HCT116 (cell line): ENCODE measurements at regions not wholly inside any gene's neighbourhood (a gene's known extent, or its start where the extent isn't known, plus 50 kb on each side); places are given as distances from the start of the nearest gene placed in this dataset.

ENCODE experiments used
- ATAC-seq: fragments of 200-7000 bp; cut with Tn5 transposase; 2 replicates; pipeline ENCODE4 v1.9.1; 2020; ENCODE audit warnings: mild to moderate bottlenecking, moderate library complexity
- BruUV-seq: library from RNA; stranded (reverse); fragments of 400-500 nt; replicated peaks from 2 replicates; lab custom pipeline; 2021; lab: Mats Ljungman, UMichigan
- CTCF ChIA-PET: fragments of 300-600 bp; sonication (Branson Sonifier 250); formaldehyde crosslinking; loops from one replicate; lab custom pipeline; 2021; ENCODE audit warnings: antibody characterized with exemption; lab: Charles Lee
- POLR2A ChIA-PET: fragments of 300-600, 350-600 bp; sonication (Branson Sonifier 250); formaldehyde crosslinking; loops from one replicate; lab custom pipeline; 2021; ENCODE audit warnings: antibody characterized with exemption; lab: Charles Lee
- RAD21 ChIA-PET, 2 experiments: fragments of 300-600 bp; sonication (Branson Sonifier 250); formaldehyde crosslinking; loops; one replicate each; lab custom pipeline; 2023; ENCODE audit warnings: low total read pairs in 2 of 2; ENCODE audit not compliant: uncharacterized antibody in 2 of 2, unreplicated experiment in 2 of 2, low non-redundant PET in 1 of 2; lab: Charles Lee
- DNase-seq: peaks from one replicate; pipeline ENCODE4 v3.0.0-alpha.2; 2010; ENCODE audit warnings: low read depth, low spot score
- H2AFZ ChIP-seq: fragments of 200-600 bp; shearing (Covaris generic), sonication (generic); 2 replicates; pipeline ENCODE4 v1.6.1; 2017; ENCODE audit warnings: low read depth, mixed run types, mixed read lengths, antibody characterized with exemption, low read length; ENCODE audit not compliant: poor library complexity, severe bottlenecking
- H3K27ac ChIP-seq: 2 replicates; pipeline ENCODE4 v1.5.1; 2012; ENCODE audit warnings: low read depth, low read length
- H3K27me3 ChIP-seq: fragments of 200-600 bp; sonication (generic); 2 replicates; pipeline ENCODE4 v1.6.1; 2016; ENCODE audit warnings: mixed run types, low read length, mixed read lengths; ENCODE audit not compliant: insufficient read depth
- H3K36me3 ChIP-seq, 2 experiments: fragments of 200-500 bp in 1 of 2; fragments of 200-600 bp in 1 of 2; sonication (Bioruptor generic) in 1 of 2; sonication (generic) in 1 of 2; 2 replicates each; pipeline versions ENCODE4 v1.5.1 to v1.6.1; 2014 to 2016; ENCODE audit warnings: low read length in 2 of 2, inconsistent platforms in 1 of 2, mixed read lengths in 1 of 2, mixed run types in 1 of 2; ENCODE audit not compliant: insufficient read depth in 2 of 2, control insufficient read depth in 1 of 2
- H3K4me1 ChIP-seq, 2 experiments: fragments of 200-600 bp in 1 of 2; sonication (generic) in 1 of 2; 2 replicates each; pipeline versions ENCODE4 v1.5.1 to v1.6.1; 2012 to 2017; ENCODE audit warnings: low read length in 2 of 2, inconsistent platforms in 1 of 2, mild to moderate bottlenecking in 1 of 2, mixed read lengths in 1 of 2, mixed run types in 1 of 2, moderate library complexity in 1 of 2; ENCODE audit not compliant: insufficient read depth in 2 of 2, control insufficient read depth in 1 of 2
- H3K4me2 ChIP-seq: fragments of 200-600 bp; sonication (generic); 2 replicates; pipeline ENCODE4 v1.6.1; 2017; ENCODE audit warnings: mixed run types, low read length, mixed read lengths
- H3K4me3 ChIP-seq, 2 experiments: fragments of 200-600 bp in 1 of 2; sonication (generic) in 1 of 2; replicated peaks in 1 of 2; 2 replicates each; pipeline ENCODE4 v1.5.1; 2011 to 2016; ENCODE audit warnings: low read length in 2 of 2, control low read depth in 1 of 2, low read depth in 1 of 2, mild to moderate bottlenecking in 1 of 2, mixed read lengths in 1 of 2, mixed run types in 1 of 2
- H3K79me2 ChIP-seq: fragments of 200-600 bp; sonication (generic); 2 replicates; pipeline ENCODE4 v1.6.1; 2017; ENCODE audit warnings: mild to moderate bottlenecking, mixed run types, low read length, moderate library complexity, mixed read lengths; ENCODE audit not compliant: insufficient read depth
- H3K9ac ChIP-seq: fragments of 200-600 bp; sonication (generic); 2 replicates; pipeline ENCODE4 v1.6.1; 2016; ENCODE audit warnings: low read length, mixed read lengths
- H3K9me2 ChIP-seq: fragments of 200-600 bp; sonication (generic), shearing (Covaris generic); 2 replicates; pipeline ENCODE4 v1.6.1; 2017; ENCODE audit warnings: mixed run types, mild to moderate bottlenecking, moderate library complexity; ENCODE audit not compliant: insufficient read depth
- H3K9me3 ChIP-seq, 2 experiments: fragments of 200-500 bp in 1 of 2; fragments of 200-600 bp in 1 of 2; sonication (Bioruptor generic) in 1 of 2; sonication (generic) in 1 of 2; 2 replicates each; pipeline ENCODE4 v1.6.1; 2014 to 2017; ENCODE audit warnings: low read length in 2 of 2, mixed read lengths in 2 of 2, inconsistent platforms in 1 of 2, low read depth in 1 of 2, mild to moderate bottlenecking in 1 of 2, mixed run types in 1 of 2, moderate library complexity in 1 of 2; ENCODE audit not compliant: control insufficient read depth in 1 of 2, insufficient read depth in 1 of 2
- H4K20me1 ChIP-seq: fragments of 200-600 bp; sonication (generic), shearing (Covaris generic); 2 replicates; pipeline ENCODE4 v1.6.1; 2017; ENCODE audit warnings: mixed run types, mild to moderate bottlenecking, moderate library complexity; ENCODE audit not compliant: insufficient read depth
- CBX3 ChIP-seq: IDR thresholded peaks from 2 replicates; pipeline ENCODE4 v1.6.1; 2012; ENCODE audit warnings: low read depth
- CTCF ChIP-seq, 3 experiments: fragments of 200-600 bp in 1 of 3; sonication (generic) in 1 of 3; IDR thresholded peaks in 2 of 3; conservative IDR thresholded peaks in 1 of 3; 2 replicates each; pipeline ENCODE4 v1.5.1; 2012 to 2017; ENCODE audit warnings: low read depth in 2 of 3, low read length in 2 of 3, antibody characterized with exemption in 1 of 3, borderline replicate concordance in 1 of 3, control low read depth in 1 of 3, mild to moderate bottlenecking in 1 of 3, mixed read lengths in 1 of 3, mixed run types in 1 of 3, moderate library complexity in 1 of 3; ENCODE audit not compliant: insufficient read depth in 1 of 3
- EGR1 ChIP-seq: IDR thresholded peaks from 2 replicates; pipeline ENCODE4 v1.6.1; 2012; ENCODE audit warnings: low read depth
- EZH2 ChIP-seq: fragments of 200-600 bp; sonication (generic); IDR thresholded peaks from 2 replicates; pipeline ENCODE4 v1.6.1; 2017; ENCODE audit warnings: antibody characterized with exemption, mixed run types
- EZH2phosphoT487 ChIP-seq: fragments of 200-600 bp; IDR thresholded peaks from 2 replicates; pipeline ENCODE4 v1.6.1; 2018; ENCODE audit warnings: antibody characterized with exemption, borderline replicate concordance
- FOSL1 ChIP-seq: IDR thresholded peaks from 2 replicates; pipeline ENCODE4 v1.6.1; 2012; ENCODE audit warnings: low read depth
- JUND ChIP-seq: IDR thresholded peaks from 2 replicates; pipeline ENCODE4 v1.6.1; 2012
- POLR2A ChIP-seq: IDR thresholded peaks from 2 replicates; pipeline ENCODE4 v1.7.0; 2011; ENCODE audit warnings: borderline replicate concordance; ENCODE audit not compliant: insufficient read depth, insufficient read length; ENCODE audit errors: extremely low read depth
- RAD21 ChIP-seq: IDR thresholded peaks from 2 replicates; pipeline ENCODE4 v1.6.1; 2012; ENCODE audit warnings: low read depth, mild to moderate bottlenecking
- SIN3A ChIP-seq: IDR thresholded peaks from 2 replicates; pipeline ENCODE4 v1.6.1; 2012; ENCODE audit warnings: low read depth
- SP1 ChIP-seq: IDR thresholded peaks from 2 replicates; pipeline ENCODE4 v1.6.1; 2012; ENCODE audit warnings: low read depth
- SRF ChIP-seq: IDR thresholded peaks from 2 replicates; pipeline ENCODE4 v1.6.1; 2012; ENCODE audit warnings: low read depth
- TCF7L2 ChIP-seq: IDR thresholded peaks from 2 replicates; pipeline ENCODE4 v1.7.0; 2011; ENCODE audit warnings: borderline replicate concordance, inconsistent platforms; ENCODE audit not compliant: insufficient read depth, insufficient read length; ENCODE audit errors: extremely low read depth
- YY1 ChIP-seq: IDR thresholded peaks from 2 replicates; pipeline ENCODE4 v1.6.1; 2011; ENCODE audit warnings: low read length, low read depth, moderate library complexity, mild to moderate bottlenecking; ENCODE audit not compliant: insufficient replicate concordance; ENCODE audit errors: extremely low read depth
- ZFX ChIP-seq: fragments of 450-650 bp; IDR thresholded peaks from 2 replicates; pipeline ENCODE4 v1.6.1; 2017
- intact Hi-C: fragments of 100-400 bp; cut with micrococcal nuclease; formaldehyde crosslinking; loops from 2 replicates; pipeline ENCODE4 v1.10.0; 2022
- TF ChIP-seq, protein P1 (sequence below): IDR thresholded peaks from 2 replicates; pipeline ENCODE4 v1.6.1; 2012
- TF ChIP-seq, protein P2 (sequence below): IDR thresholded peaks from 2 replicates; pipeline ENCODE4 v1.6.1; 2012
- TF ChIP-seq, protein P3 (sequence below): IDR thresholded peaks from 2 replicates; pipeline ENCODE4 v1.6.1; 2012; ENCODE audit warnings: low read depth
- TF ChIP-seq, protein P4 (sequence below): IDR thresholded peaks from 2 replicates; pipeline ENCODE4 v1.6.1; 2011; ENCODE audit warnings: mild to moderate bottlenecking, low read length, moderate library complexity; ENCODE audit not compliant: insufficient replicate concordance; ENCODE audit errors: extremely low read depth

DNA sequence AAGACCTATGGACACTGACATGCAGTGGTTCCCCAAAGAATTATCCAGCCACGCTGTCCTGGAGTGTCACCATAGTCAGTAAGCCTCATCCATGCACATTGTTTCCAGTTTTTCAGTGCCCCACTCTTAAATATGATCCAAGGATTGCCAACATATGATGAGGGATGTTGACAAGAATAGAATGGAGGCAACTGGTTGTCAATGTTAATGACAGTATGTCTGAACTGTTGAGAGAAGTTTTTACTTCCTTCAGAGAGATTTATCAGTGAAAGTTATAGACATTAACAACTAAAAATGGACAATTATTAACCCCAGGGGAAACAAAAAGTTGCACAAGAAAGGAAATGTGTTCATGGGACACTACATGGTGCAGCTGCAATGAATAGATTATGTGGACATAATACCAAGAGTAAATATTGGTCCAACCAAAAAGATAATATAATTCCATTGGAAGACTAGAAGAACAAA, 69.9 kb downstream of the CYP26B1 start:
- no peak overlapping the region for H3K9ac ChIP-seq
- no peaks in the 10 kb centered on the region for H3K4me1 ChIP-seq
- H3K27me3 ChIP-seq = no peaks in the 10 kb centered on the region
- TF ChIP-seq, protein P1, sequence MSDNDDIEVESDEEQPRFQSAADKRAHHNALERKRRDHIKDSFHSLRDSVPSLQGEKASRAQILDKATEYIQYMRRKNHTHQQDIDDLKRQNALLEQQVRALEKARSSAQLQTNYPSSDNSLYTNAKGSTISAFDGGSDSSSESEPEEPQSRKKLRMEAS = no peak
- TF ChIP-seq, protein P2, sequence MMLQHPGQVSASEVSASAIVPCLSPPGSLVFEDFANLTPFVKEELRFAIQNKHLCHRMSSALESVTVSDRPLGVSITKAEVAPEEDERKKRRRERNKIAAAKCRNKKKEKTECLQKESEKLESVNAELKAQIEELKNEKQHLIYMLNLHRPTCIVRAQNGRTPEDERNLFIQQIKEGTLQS = no peak
- TF ChIP-seq TCF7L2 (no peak), CTCF (IDR thresholded peaks at IDR 0.05 in 2 of 3, conservative IDR thresholded peaks at IDR 0.05 in 1 of 3; ENCODE audit: borderline replicate concordance in 1 of 3, insufficient read depth in 1 of 3, low read depth in 2 of 3, low read length in 2 of 3) (no peak), SP1 (no peak), YY1 (no peak), CBX3 (no peak), ZFX (no peak), EZH2phosphoT487 (no peak), POLR2A (no peak), FOSL1 (no peak), SIN3A (no peak), EGR1 (no peak), RAD21 (no peak), JUND (no peak), EZH2 (no peak), SRF (no peak)
- TF ChIP-seq, protein P3, sequence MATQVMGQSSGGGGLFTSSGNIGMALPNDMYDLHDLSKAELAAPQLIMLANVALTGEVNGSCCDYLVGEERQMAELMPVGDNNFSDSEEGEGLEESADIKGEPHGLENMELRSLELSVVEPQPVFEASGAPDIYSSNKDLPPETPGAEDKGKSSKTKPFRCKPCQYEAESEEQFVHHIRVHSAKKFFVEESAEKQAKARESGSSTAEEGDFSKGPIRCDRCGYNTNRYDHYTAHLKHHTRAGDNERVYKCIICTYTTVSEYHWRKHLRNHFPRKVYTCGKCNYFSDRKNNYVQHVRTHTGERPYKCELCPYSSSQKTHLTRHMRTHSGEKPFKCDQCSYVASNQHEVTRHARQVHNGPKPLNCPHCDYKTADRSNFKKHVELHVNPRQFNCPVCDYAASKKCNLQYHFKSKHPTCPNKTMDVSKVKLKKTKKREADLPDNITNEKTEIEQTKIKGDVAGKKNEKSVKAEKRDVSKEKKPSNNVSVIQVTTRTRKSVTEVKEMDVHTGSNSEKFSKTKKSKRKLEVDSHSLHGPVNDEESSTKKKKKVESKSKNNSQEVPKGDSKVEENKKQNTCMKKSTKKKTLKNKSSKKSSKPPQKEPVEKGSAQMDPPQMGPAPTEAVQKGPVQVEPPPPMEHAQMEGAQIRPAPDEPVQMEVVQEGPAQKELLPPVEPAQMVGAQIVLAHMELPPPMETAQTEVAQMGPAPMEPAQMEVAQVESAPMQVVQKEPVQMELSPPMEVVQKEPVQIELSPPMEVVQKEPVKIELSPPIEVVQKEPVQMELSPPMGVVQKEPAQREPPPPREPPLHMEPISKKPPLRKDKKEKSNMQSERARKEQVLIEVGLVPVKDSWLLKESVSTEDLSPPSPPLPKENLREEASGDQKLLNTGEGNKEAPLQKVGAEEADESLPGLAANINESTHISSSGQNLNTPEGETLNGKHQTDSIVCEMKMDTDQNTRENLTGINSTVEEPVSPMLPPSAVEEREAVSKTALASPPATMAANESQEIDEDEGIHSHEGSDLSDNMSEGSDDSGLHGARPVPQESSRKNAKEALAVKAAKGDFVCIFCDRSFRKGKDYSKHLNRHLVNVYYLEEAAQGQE = no peak
- TF ChIP-seq, protein P4, sequence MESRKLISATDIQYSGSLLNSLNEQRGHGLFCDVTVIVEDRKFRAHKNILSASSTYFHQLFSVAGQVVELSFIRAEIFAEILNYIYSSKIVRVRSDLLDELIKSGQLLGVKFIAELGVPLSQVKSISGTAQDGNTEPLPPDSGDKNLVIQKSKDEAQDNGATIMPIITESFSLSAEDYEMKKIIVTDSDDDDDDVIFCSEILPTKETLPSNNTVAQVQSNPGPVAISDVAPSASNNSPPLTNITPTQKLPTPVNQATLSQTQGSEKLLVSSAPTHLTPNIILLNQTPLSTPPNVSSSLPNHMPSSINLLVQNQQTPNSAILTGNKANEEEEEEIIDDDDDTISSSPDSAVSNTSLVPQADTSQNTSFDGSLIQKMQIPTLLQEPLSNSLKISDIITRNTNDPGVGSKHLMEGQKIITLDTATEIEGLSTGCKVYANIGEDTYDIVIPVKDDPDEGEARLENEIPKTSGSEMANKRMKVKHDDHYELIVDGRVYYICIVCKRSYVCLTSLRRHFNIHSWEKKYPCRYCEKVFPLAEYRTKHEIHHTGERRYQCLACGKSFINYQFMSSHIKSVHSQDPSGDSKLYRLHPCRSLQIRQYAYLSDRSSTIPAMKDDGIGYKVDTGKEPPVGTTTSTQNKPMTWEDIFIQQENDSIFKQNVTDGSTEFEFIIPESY = no peak
- no peaks in the 10 kb centered on the region for H3K36me3 ChIP-seq
- BruUV-seq = no TSS peak
- ChIA-PET RAD21 (no interaction called here), CTCF (no interaction called here), POLR2A (no interaction called here)
- intact Hi-C loops = no loop called here
- H4K20me1 ChIP-seq = no peaks in the 10 kb centered on the region
- no peaks in the 10 kb centered on the region for H3K9me3 ChIP-seq
- no peak for DNase-seq
- no peak overlapping the region for H3K4me3 ChIP-seq
- H3K9me2 ChIP-seq = no peaks in the 10 kb centered on the region
- no peak overlapping the region for H3K27ac ChIP-seq
- H3K4me2 ChIP-seq = no peak overlapping the region
- no peak overlapping the region for H2AFZ ChIP-seq
- H3K79me2 ChIP-seq = no peaks in the 10 kb centered on the region
- ATAC-seq = no peak
